Progenitor cell of endocrine pancreas (in vitro differentiated cells): ENCODE measurements at regions not wholly inside any gene's neighbourhood (a gene's known extent, or its start where the extent isn't known, plus 50 kb on each side); places are given as distances from the start of the nearest gene placed in this dataset.

ENCODE experiments used
- DNase-seq: peaks from one replicate; pipeline ENCODE4 v3.0.0; 2021; ENCODE audit warnings: low spot score; ENCODE audit not compliant: unreplicated experiment
- H3K27ac Mint-ChIP-seq: 2 replicates; pipeline ENCODE4 v1.8.0; 2021; ENCODE audit warnings: mild to moderate bottlenecking, moderate library complexity, mixed read lengths
- H3K27me3 Mint-ChIP-seq: 2 replicates; pipeline ENCODE4 v1.8.0; 2021; ENCODE audit warnings: mixed read lengths
- H3K36me3 Mint-ChIP-seq: 2 replicates; pipeline ENCODE4 v1.8.0; 2022; ENCODE audit warnings: mixed read lengths; ENCODE audit not compliant: insufficient read depth
- H3K4me1 Mint-ChIP-seq: 2 replicates; pipeline ENCODE4 v1.8.0; 2021; ENCODE audit warnings: low read depth, mixed read lengths
- H3K4me3 Mint-ChIP-seq: 2 replicates; pipeline ENCODE4 v1.8.0; 2021; ENCODE audit warnings: low read depth, mild to moderate bottlenecking, moderate library complexity, mixed read lengths
- H3K9me3 Mint-ChIP-seq: 2 replicates; pipeline ENCODE4 v1.8.0; 2021; ENCODE audit warnings: low read depth, mixed read lengths
- CTCF ChIP-seq: fragments of 200-600 bp; sonication (generic); IDR thresholded peaks from one replicate; pipeline ENCODE4 v1.5.0; 2021; ENCODE audit warnings: antibody characterized with exemption, mild to moderate bottlenecking; ENCODE audit not compliant: unreplicated experiment

DNA sequence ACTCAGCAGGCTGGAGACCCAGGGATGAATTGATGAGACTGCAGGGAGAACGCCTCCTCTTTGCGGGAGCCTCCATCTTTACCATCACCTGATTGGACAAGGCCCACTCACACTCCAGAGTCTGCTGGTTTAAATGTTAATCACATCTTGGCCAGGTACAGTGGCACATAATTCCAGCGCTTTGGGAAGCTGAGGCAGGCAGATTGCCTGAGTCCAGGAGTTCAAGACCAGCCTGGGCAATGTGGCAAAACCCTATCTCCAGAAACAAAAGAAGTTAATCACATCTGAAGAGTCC, 121.8 kb upstream of the C1orf174 start:
- Mint-ChIP-seq H3K27me3 (peaks cover 45% of the 10 kb centered on the region), H3K4me3 (no peak overlapping the region), H3K9me3 (no peaks in the 10 kb centered on the region), H3K27ac (no peak overlapping the region), H3K36me3 (no peaks in the 10 kb centered on the region), H3K4me1 (no peaks in the 10 kb centered on the region)
- TF ChIP-seq CTCF = no peak
- no peak for DNase-seq

DNA sequence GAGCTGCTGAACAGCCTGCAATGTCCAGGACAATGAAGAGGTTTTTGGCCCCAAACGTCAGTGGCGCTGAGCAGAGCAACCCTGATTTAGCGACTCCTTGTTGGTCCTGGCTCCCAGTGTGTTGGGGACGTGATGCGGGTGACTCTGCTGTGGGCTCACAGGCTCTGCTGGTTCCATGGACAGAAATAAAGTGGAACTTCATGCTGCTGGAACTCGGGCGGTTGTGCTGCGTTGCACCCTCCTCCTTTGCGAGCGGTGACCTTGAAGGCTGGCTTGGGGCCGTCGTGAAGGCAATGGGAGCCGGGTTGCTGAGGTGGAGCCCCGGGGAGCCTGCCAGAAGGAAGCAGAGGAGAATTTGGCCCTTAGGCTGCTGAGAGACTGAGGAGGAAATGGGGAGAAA, 122.6 kb upstream of the C1orf174 start:
- Mint-ChIP-seq H3K27me3 (peaks cover 43% of the 10 kb centered on the region), H3K9me3 (no peaks in the 10 kb centered on the region), H3K4me1 (no peaks in the 10 kb centered on the region), H3K36me3 (no peaks in the 10 kb centered on the region), H3K4me3 (no peak overlapping the region), H3K27ac (no peak overlapping the region)
- TF ChIP-seq CTCF = no peak
- no peak for DNase-seq

DNA sequence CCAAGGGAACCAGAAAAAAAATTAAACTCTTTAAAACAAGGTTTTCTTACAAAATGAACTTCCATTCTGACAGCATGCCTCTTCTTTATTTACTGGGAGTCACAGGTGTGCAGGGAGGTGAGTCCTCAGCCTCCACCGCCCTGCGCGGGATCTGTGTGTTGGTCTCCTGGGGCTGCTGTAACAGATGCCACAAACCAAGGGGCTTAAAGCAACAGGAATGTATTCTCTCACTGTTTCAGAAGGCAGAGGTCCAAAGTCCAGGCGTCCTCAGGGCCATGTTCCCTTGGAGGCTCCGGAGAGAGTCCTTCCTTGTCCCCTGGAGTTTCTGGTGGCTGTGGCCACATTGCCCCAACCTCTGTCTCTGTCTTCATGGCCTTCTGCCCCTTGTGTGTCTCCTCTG, 123.6 kb upstream of the C1orf174 start:
- Mint-ChIP-seq H3K4me3 (no peak overlapping the region), H3K27ac (no peak overlapping the region), H3K36me3 (no peaks in the 10 kb centered on the region), H3K9me3 (no peaks in the 10 kb centered on the region), H3K27me3 (peaks cover 43% of the 10 kb centered on the region), H3K4me1 (no peaks in the 10 kb centered on the region)
- no peak for DNase-seq
- no peak for TF ChIP-seq CTCF

DNA sequence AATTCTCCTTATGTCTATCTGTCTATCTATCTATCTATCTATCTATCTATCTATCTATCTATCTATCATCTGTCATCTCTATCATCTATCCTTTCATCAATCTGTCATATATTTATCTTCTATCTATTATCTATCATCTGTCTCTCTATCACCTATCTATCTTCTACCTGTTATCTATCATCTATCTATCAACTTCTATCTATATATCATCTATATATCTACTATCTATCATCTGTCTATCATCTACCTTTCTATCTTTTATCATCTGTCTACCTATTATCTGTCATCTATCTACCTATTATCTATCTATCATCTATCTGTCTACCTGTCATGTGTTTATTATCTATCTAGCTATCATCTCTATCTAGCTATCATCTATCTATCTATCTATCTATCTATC, 124.7 kb upstream of the C1orf174 start:
- Mint-ChIP-seq H3K27ac (no peak overlapping the region), H3K27me3 (peaks cover 37% of the 10 kb centered on the region), H3K4me1 (no peaks in the 10 kb centered on the region), H3K36me3 (no peaks in the 10 kb centered on the region), H3K9me3 (peaks cover under 1% of the 10 kb centered on the region), H3K4me3 (no peak overlapping the region)
- no peak for DNase-seq
- TF ChIP-seq CTCF = no peak

- no peak for DNase-seq
- no peak for TF ChIP-seq CTCF
Measured at GRCh38 chr1:4025752-4026151, 125.7 kb upstream of the C1orf174 start.

More at GRCh38 chr1:4025752-4026151, 125.7 kb upstream of the C1orf174 start:
- no peak overlapping the region for H3K4me3 Mint-ChIP-seq
- no peak overlapping the region for H3K27ac Mint-ChIP-seq
- H3K4me1 Mint-ChIP-seq = no peaks in the 10 kb centered on the region
- peaks cover 4% of the 10 kb centered on the region for H3K9me3 Mint-ChIP-seq
- H3K27me3 Mint-ChIP-seq = peaks cover 27% of the 10 kb centered on the region
- H3K36me3 Mint-ChIP-seq = no peaks in the 10 kb centered on the region
